Heart right ventricle (tissue), 16 donors: ENCODE measurements at regions not wholly inside any gene's neighbourhood (a gene's known extent, or its start where the extent isn't known, plus 50 kb on each side); places are given as distances from the start of the nearest gene placed in this dataset.
A peak's percentile ranks its signal among the peaks of the same experiment; 100 is the strongest.

Experiments used
- ATAC-seq, 8 donors: fragments of 200-7000 bp; cut with Tn5 transposase; one replicate each; pipeline ENCODE4 v1.9.1; 2020; ENCODE audit warnings: mild to moderate bottlenecking in 8 of 8, moderate library complexity in 8 of 8, moderate number of reproducible peaks in 1 of 8
- DNase-seq, 2 donors: peaks; one replicate each; pipeline ENCODE4 v3.0.0-alpha.2; 2020
- H3K27ac ChIP-seq, 10 donors: fragments of 200-600 bp; sonication (generic) in 2 of 10; one replicate each; pipeline versions ENCODE4 v1.5.0 to v1.8.0; 2020 to 2022; ENCODE audit warnings: mild to moderate bottlenecking in 3 of 10
- H3K27me3 ChIP-seq, 7 donors: fragments of 200-600 bp; one replicate each; pipeline ENCODE4 v1.8.0; 2021 to 2022; ENCODE audit warnings: mild to moderate bottlenecking in 2 of 7
- H3K36me3 ChIP-seq, 9 donors: fragments of 200-600 bp; sonication (generic) in 1 of 9; one replicate each; pipeline versions ENCODE4 v1.5.0 to v1.8.0; 2020 to 2022; ENCODE audit warnings: mild to moderate bottlenecking in 2 of 9
- H3K4me1 ChIP-seq, 9 donors: fragments of 200-600 bp; sonication (generic) in 1 of 9; one replicate each; pipeline versions ENCODE4 v1.5.0 to v1.8.0; 2020 to 2022; ENCODE audit warnings: mild to moderate bottlenecking in 4 of 9
- H3K4me3 ChIP-seq, 10 donors: fragments of 200-600 bp; sonication (generic) in 2 of 10; one replicate each; pipeline versions ENCODE4 v1.5.0 to v1.8.0; 2020 to 2022; ENCODE audit warnings: mild to moderate bottlenecking in 7 of 10, moderate library complexity in 2 of 10
- H3K9me3 ChIP-seq, 11 donors: fragments of 200-600 bp in 10 of 11; sonication (generic) in 2 of 11; one replicate each; pipeline versions ENCODE4 v1.5.0 to v1.8.0; 2013 to 2022; ENCODE audit warnings: mild to moderate bottlenecking in 2 of 11, control low read depth in 1 of 11, moderate library complexity in 1 of 11
- CTCF ChIP-seq, 9 donors: fragments of 200-600 bp; sonication (generic) in 2 of 9; IDR thresholded peaks; one replicate each; pipeline versions ENCODE4 v1.5.0 to v1.8.0; 2021 to 2022; ENCODE audit warnings: antibody characterized with exemption in 9 of 9, mild to moderate bottlenecking in 5 of 9, moderate library complexity in 1 of 9
- WGBS, 2 donors: extraction: QIAGEN DNeasy Blood & Tissue Kit; methylation state at CpG; one replicate each; pipeline ENCODE4 v1.1.7; 2013; ENCODE audit warnings: inconsistent platforms in 1 of 2; 5-methylcytosine and 5-hydroxymethylcytosine counted together
- intact Hi-C, 10 donors: fragments of 100-400 bp; cut with DNase I; formaldehyde crosslinking; loops; one replicate each; pipeline versions ENCODE4 v1.11.1 to v1.14.2; 2022
- donor health status: Arrhythmogenic right ventricular cardiomyopathy.
- donor health status: ischemic (EF 13 %, LVEDD 7.1; RV severe dilation, severe dysfunction).
- donor health status: healthy with polysubstance abuse.
- donor health status: DM: no; HTN: yes; CAD: no.
- donor health status: DM: no; HTN: no; CAD: no.
- donor health status: ischemic (EF 25% LVEDD 6.9; RV normal size, moderate dysfunction).
- donor health status: ischemic (EF 25% LVEDD 5.7; RV mildly dilated, moderate dysfunction).
- donor health status: healthy.
- donor health status: DM: yes; HTN: yes; CAD: no.
- donor health status: Ischemic cardiomyopathy.
- donor health status: ischemic (EF 35%, LVEDD 5.7; RV mildly dilated, moderate dysfunction).
- donor health status: nonischemic (EF 11% LVEDD 7.7; RV severe dilation, severe dysfunction).
- donor health status: DM: yes; HTN: yes; CAD: no.
- donor health status: PGD.
- donor health status: ischemic (EF 29% LVEDD 5.4; RV normal size, mild dysfunction).
- donor health status: nonischemic (EF 23%, LVEDD 6.1; RV moderate dilation, normal function).

GRCh38 chr12:43216490-43216889, 335.5 kb downstream of the ADAMTS20 start:
- no peaks in the 10 kb centered on the region for H3K27me3 ChIP-seq
- no peaks in the 10 kb centered on the region for H3K9me3 ChIP-seq
- no peaks in the 10 kb centered on the region for H3K36me3 ChIP-seq
- H3K27ac ChIP-seq = no peak overlapping the region
- ATAC-seq (no peak), DNase-seq (no peak)
- intact Hi-C loops = no loop called here
- H3K4me3 ChIP-seq = no peak overlapping the region
- H3K4me1 ChIP-seq = no peaks in the 10 kb centered on the region
- no peak for TF ChIP-seq CTCF (IDR thresholded peaks at IDR 0.05)
- WGBS, 2 donors = 75 to 76% methylated on average over 1 of the region's 1 CpG

GRCh38 chr12:43214166-43214565, 337.8 kb downstream of the ADAMTS20 start:
- Histone ChIP-seq H3K4me3 (no peak overlapping the region), H3K4me1 (peaks cover 0 to 4% (median 0%) of the 10 kb centered on the region in 9 donors), H3K36me3 (no peaks in the 10 kb centered on the region), H3K9me3 (no peaks in the 10 kb centered on the region), H3K27ac (no peak overlapping the region), H3K27me3 (no peaks in the 10 kb centered on the region)
- WGBS, 2 donors = 83% methylated on average over 5 of the region's 5 CpGs
- DNase-seq = no peak
- intact Hi-C loops = no loop called here
- TF ChIP-seq CTCF (IDR thresholded peaks at IDR 0.05) = no peak
- ATAC-seq = no peak

GRCh38 chr12:43213608-43214007, 338.4 kb downstream of the ADAMTS20 start:
- no peaks in the 10 kb centered on the region for H3K36me3 ChIP-seq
- no peaks in the 10 kb centered on the region for H3K9me3 ChIP-seq
- peaks cover 0 to 8% (median 0%) of the 10 kb centered on the region in 9 donors for H3K4me1 ChIP-seq
- intact Hi-C loops = no loop called here
- no peaks in the 10 kb centered on the region for H3K27me3 ChIP-seq
- ATAC-seq (no peak), DNase-seq (no peak)
- H3K27ac ChIP-seq = no peak overlapping the region
- no peak for TF ChIP-seq CTCF (IDR thresholded peaks at IDR 0.05)
- 94% methylated on average over 3 of the region's 3 CpGs for WGBS, 2 donors
- H3K4me3 ChIP-seq = no peak overlapping the region

- H3K27me3 ChIP-seq = no peaks in the 10 kb centered on the region
- ATAC-seq (peak in 5 of 8 donors; percentile 41 to 80 (median 68)), DNase-seq (peak in 1 of 2 donors; percentile 6)
- intact Hi-C loops = no loop called here
- H3K36me3 ChIP-seq = no peaks in the 10 kb centered on the region
- peaks cover 0 to 4% (median 0%) of the 10 kb centered on the region in 11 donors for H3K9me3 ChIP-seq
- no peak overlapping the region for H3K4me3 ChIP-seq
- peaks cover 0 to 8% (median 0%) of the 10 kb centered on the region in 9 donors for H3K4me1 ChIP-seq
- no peak for TF ChIP-seq CTCF (IDR thresholded peaks at IDR 0.05)
- peak overlapping the region in 6 of 10 donors; percentile 49 to 78 (median 56) for H3K27ac ChIP-seq
- 61 to 62% methylated on average over 6 of the region's 6 CpGs for WGBS, 2 donors
Observed at GRCh38 chr12:43210485-43211192, 341.4 kb downstream of the ADAMTS20 start.
